ENCODE measurements at regions not wholly inside any gene's neighbourhood (a gene's known extent, or its start where the extent isn't known, plus 50 kb on each side); places are given as distances from the start of the nearest gene placed in this dataset.
A peak's percentile ranks its signal among the peaks of the same experiment; 100 is the strongest.

DNA sequence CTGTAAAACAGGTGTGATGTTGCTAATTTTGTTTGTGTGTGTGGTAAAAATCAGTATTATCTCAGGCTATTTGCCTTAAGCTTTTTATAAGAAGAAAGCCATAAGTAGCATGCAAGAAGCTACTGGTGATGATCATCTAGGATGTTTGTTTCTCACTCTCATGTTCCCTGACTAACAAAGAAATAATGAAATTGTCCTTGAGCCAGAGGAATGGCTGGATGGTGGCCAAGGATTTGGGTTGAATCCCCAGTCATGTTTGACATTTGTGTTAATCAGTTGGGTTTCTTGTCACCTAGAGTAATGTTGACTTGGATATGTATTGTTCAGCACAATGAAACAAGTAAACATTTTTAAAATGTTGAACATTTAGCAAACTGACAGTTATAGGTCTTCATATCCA lies 496.8 kb upstream of the ZEB2 start:
- Histone ChIP-seq H3K27me3 (ENCODE audit: control insufficient read depth in 5 of 5, insufficient read depth in 4 of 5, low read length in 5 of 5) (no peaks in the 10 kb centered on the region), H3K9ac (ENCODE audit: low read length in 5 of 5) (no peak overlapping the region), H3K9me3 (ENCODE audit: control insufficient read depth in 5 of 5, low read length in 5 of 5) (no peaks in the 10 kb centered on the region), H3K4me3 (ENCODE audit: low read depth in 1 of 5, low read length in 5 of 5) (no peak overlapping the region), H3K4me1 (ENCODE audit: control insufficient read depth in 5 of 5, insufficient read depth in 5 of 5, low read length in 5 of 5) (no peaks in the 10 kb centered on the region), H3K36me3 (ENCODE audit: control insufficient read depth in 5 of 5, insufficient read depth in 5 of 5, low read length in 5 of 5) (no peaks in the 10 kb centered on the region), H3K27ac (ENCODE audit: low read depth, low read length) (no peak overlapping the region)

DNA sequence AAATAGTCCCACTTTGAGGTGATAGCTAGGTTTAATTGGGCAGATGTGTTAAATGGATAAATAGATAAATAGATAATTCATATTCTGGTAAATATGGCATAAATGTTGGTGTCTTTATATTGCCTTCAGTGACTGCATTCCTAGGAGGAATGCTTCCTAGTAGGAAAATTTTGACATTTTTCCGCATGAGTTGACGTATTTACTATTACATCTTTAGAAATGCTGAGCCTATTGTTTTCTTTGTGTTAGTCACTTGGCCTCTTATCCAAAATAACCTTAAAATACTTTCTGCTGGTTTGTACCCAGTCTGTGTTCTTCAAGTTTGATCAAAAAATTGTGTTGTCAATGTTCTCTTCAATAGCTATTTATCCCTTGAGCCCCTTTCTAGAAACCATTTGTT lies 495.6 kb upstream of the ZEB2 start:
- Histone ChIP-seq H3K9me3 (ENCODE audit: control insufficient read depth in 5 of 5, low read length in 5 of 5) (no peaks in the 10 kb centered on the region), H3K9ac (ENCODE audit: low read length in 5 of 5) (no peak overlapping the region), H3K4me3 (ENCODE audit: low read depth in 1 of 5, low read length in 5 of 5) (no peak overlapping the region), H3K27ac (ENCODE audit: low read depth, low read length) (no peak overlapping the region), H3K4me1 (ENCODE audit: control insufficient read depth in 5 of 5, insufficient read depth in 5 of 5, low read length in 5 of 5) (no peaks in the 10 kb centered on the region), H3K27me3 (ENCODE audit: control insufficient read depth in 5 of 5, insufficient read depth in 4 of 5, low read length in 5 of 5) (no peaks in the 10 kb centered on the region), H3K36me3 (ENCODE audit: control insufficient read depth in 5 of 5, insufficient read depth in 5 of 5, low read length in 5 of 5) (no peaks in the 10 kb centered on the region)

DNA sequence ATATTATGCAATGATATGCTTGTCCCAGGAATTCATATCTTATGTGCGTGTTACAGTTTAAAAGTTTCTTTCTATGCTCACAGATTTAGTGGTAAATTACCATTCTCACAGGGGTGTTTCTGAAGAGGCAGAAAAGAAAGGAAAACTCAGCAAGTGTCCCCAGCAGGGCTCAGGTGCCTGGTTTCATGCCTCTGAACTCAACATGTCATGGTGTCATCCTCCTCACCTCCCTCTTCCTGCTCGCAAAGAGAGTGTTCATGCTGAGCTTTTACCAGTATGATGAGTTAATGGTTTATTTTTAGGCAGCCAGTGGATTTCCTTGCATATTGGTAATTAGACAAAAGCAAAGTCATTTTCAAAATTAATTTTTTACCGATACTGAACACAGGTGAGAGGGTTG lies 492.9 kb upstream of the ZEB2 start:
- H3K9ac ChIP-seq (ENCODE audit: low read length in 5 of 5), result no peak overlapping the region
- no peaks in the 10 kb centered on the region for H3K9me3 ChIP-seq (ENCODE audit: control insufficient read depth in 5 of 5, low read length in 5 of 5)
- H3K27ac ChIP-seq (ENCODE audit: low read depth, low read length), result no peak overlapping the region
- no peaks in the 10 kb centered on the region for H3K27me3 ChIP-seq (ENCODE audit: control insufficient read depth in 5 of 5, insufficient read depth in 4 of 5, low read length in 5 of 5)
- H3K4me1 ChIP-seq (ENCODE audit: control insufficient read depth in 5 of 5, insufficient read depth in 5 of 5, low read length in 5 of 5), result peaks cover 0 to 2% (median 2%) of the 10 kb centered on the region in 5 donors
- H3K4me3 ChIP-seq (ENCODE audit: low read depth in 1 of 5, low read length in 5 of 5), result no peak overlapping the region
- H3K36me3 ChIP-seq (ENCODE audit: control insufficient read depth in 5 of 5, insufficient read depth in 5 of 5, low read length in 5 of 5), result no peaks in the 10 kb centered on the region

DNA sequence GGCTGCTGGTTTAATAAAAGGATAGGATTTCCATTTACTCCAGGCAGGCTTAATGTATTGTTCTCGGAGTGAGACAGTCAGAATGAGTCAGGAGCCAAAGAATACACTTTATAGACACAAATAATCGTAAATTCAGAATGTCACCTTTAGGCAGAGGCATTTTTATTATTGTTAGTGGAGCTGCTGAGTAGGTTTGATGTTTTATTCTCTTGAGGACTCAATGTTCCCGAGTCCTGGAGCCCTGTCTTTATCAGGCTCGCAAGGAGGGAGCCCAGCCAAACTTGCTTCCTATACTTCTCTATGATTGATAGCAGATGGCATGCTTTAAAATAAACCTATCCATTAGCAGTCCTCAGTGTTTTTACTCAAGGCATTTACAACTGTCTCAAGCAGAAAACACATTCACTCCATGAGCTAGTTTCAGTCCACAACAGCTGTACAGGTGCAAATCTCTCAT lies 492.3 kb upstream of the ZEB2 start:
- H3K36me3 ChIP-seq (ENCODE audit: control insufficient read depth in 5 of 5, insufficient read depth in 5 of 5, low read length in 5 of 5), result no peaks in the 10 kb centered on the region
- no peak overlapping the region for H3K27ac ChIP-seq (ENCODE audit: low read depth, low read length)

GRCh38 chr2:145010635-145011034 lies 490.7 kb upstream of the ZEB2 start:
- no peak overlapping the region for H3K4me3 ChIP-seq (ENCODE audit: low read depth in 1 of 5, low read length in 5 of 5)
- H3K36me3 ChIP-seq (ENCODE audit: control insufficient read depth in 5 of 5, insufficient read depth in 5 of 5, low read length in 5 of 5), result no peaks in the 10 kb centered on the region
- no peak overlapping the region for H3K9ac ChIP-seq (ENCODE audit: low read length in 5 of 5)
- H3K27me3 ChIP-seq (ENCODE audit: control insufficient read depth in 5 of 5, insufficient read depth in 4 of 5, low read length in 5 of 5), result no peaks in the 10 kb centered on the region
- H3K27ac ChIP-seq (ENCODE audit: low read depth, low read length), result no peak overlapping the region
- peaks cover 2 to 12% (median 5%) of the 10 kb centered on the region in 5 donors for H3K4me1 ChIP-seq (ENCODE audit: control insufficient read depth in 5 of 5, insufficient read depth in 5 of 5, low read length in 5 of 5)
- no peaks in the 10 kb centered on the region for H3K9me3 ChIP-seq (ENCODE audit: control insufficient read depth in 5 of 5, low read length in 5 of 5)

More for the DNA sequence above, 492.3 kb upstream of the ZEB2 start:
- no peak overlapping the region for H3K9ac ChIP-seq (ENCODE audit: low read length in 5 of 5)
- no peak overlapping the region for H3K4me3 ChIP-seq (ENCODE audit: low read depth in 1 of 5, low read length in 5 of 5)
- H3K9me3 ChIP-seq (ENCODE audit: control insufficient read depth in 5 of 5, low read length in 5 of 5), result no peaks in the 10 kb centered on the region
- no peaks in the 10 kb centered on the region for H3K27me3 ChIP-seq (ENCODE audit: control insufficient read depth in 5 of 5, insufficient read depth in 4 of 5, low read length in 5 of 5)
- H3K4me1 ChIP-seq (ENCODE audit: control insufficient read depth in 5 of 5, insufficient read depth in 5 of 5, low read length in 5 of 5), result peaks cover 0 to 8% (median 5%) of the 10 kb centered on the region in 5 donors

DNA sequence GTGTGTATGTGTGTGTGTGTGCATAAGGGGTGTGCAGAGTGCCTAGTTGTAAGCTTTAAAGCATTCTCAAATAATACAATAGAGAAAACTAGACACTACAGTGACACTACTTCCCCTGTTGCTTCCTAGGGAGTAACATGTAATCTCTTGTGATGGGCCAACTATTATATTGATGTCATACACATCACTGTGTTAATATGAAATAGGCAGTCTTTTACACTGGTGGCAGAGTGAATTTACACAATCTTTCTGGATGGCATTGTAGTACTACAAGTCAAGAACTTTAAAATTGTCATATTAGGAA lies 488.0 kb upstream of the ZEB2 start:
- Histone ChIP-seq H3K27ac (ENCODE audit: low read depth, low read length) (peak overlapping the region; percentile 77), H3K36me3 (ENCODE audit: control insufficient read depth in 5 of 5, insufficient read depth in 5 of 5, low read length in 5 of 5) (no peaks in the 10 kb centered on the region), H3K4me3 (ENCODE audit: low read depth in 1 of 5, low read length in 5 of 5) (peak overlapping the region in 4 of 5 donors; percentile 12 to 48 (median 33)), H3K9ac (ENCODE audit: low read length in 5 of 5) (peak overlapping the region; percentile 17 to 51 (median 44)), H3K4me1 (ENCODE audit: control insufficient read depth in 5 of 5, insufficient read depth in 5 of 5, low read length in 5 of 5) (peaks cover 2 to 12% (median 5%) of the 10 kb centered on the region in 5 donors), H3K9me3 (ENCODE audit: control insufficient read depth in 5 of 5, low read length in 5 of 5) (no peaks in the 10 kb centered on the region), H3K27me3 (ENCODE audit: control insufficient read depth in 5 of 5, insufficient read depth in 4 of 5, low read length in 5 of 5) (no peaks in the 10 kb centered on the region)

GRCh38 chr2:145007093-145007959 lies 487.4 kb upstream of the ZEB2 start:
- no peaks in the 10 kb centered on the region for H3K27me3 ChIP-seq (ENCODE audit: control insufficient read depth in 5 of 5, insufficient read depth in 4 of 5, low read length in 5 of 5)
- H3K4me3 ChIP-seq (ENCODE audit: low read depth in 1 of 5, low read length in 5 of 5), result peak overlapping the region in 4 of 5 donors; percentile 12 to 48 (median 33)

GRCh38 chr2:145002624-145003023 lies 482.7 kb upstream of the ZEB2 start:
- H3K9ac ChIP-seq (ENCODE audit: low read length in 5 of 5), result no peak overlapping the region
- no peak overlapping the region for H3K4me3 ChIP-seq (ENCODE audit: low read depth in 1 of 5, low read length in 5 of 5)
- no peak overlapping the region for H3K27ac ChIP-seq (ENCODE audit: low read depth, low read length)
- H3K36me3 ChIP-seq (ENCODE audit: control insufficient read depth in 5 of 5, insufficient read depth in 5 of 5, low read length in 5 of 5), result no peaks in the 10 kb centered on the region
- no peaks in the 10 kb centered on the region for H3K27me3 ChIP-seq (ENCODE audit: control insufficient read depth in 5 of 5, insufficient read depth in 4 of 5, low read length in 5 of 5)
- peaks cover 7 to 26% (median 11%) of the 10 kb centered on the region in 5 donors for H3K4me1 ChIP-seq (ENCODE audit: control insufficient read depth in 5 of 5, insufficient read depth in 5 of 5, low read length in 5 of 5)
- no peaks in the 10 kb centered on the region for H3K9me3 ChIP-seq (ENCODE audit: control insufficient read depth in 5 of 5, low read length in 5 of 5)

More at GRCh38 chr2:145007093-145007959, 487.4 kb upstream of the ZEB2 start:
- Histone ChIP-seq H3K9ac (ENCODE audit: low read length in 5 of 5) (peak overlapping the region; percentile 17 to 63 (median 45)), H3K27ac (ENCODE audit: low read depth, low read length) (peak overlapping the region; percentile 77), H3K36me3 (ENCODE audit: control insufficient read depth in 5 of 5, insufficient read depth in 5 of 5, low read length in 5 of 5) (no peaks in the 10 kb centered on the region), H3K4me1 (ENCODE audit: control insufficient read depth in 5 of 5, insufficient read depth in 5 of 5, low read length in 5 of 5) (peaks cover 2 to 12% (median 5%) of the 10 kb centered on the region in 5 donors), H3K9me3 (ENCODE audit: control insufficient read depth in 5 of 5, low read length in 5 of 5) (no peaks in the 10 kb centered on the region)

- Histone ChIP-seq H3K36me3 (ENCODE audit: control insufficient read depth in 5 of 5, insufficient read depth in 5 of 5, low read length in 5 of 5) (no peaks in the 10 kb centered on the region), H3K27me3 (ENCODE audit: control insufficient read depth in 5 of 5, insufficient read depth in 4 of 5, low read length in 5 of 5) (no peaks in the 10 kb centered on the region), H3K9ac (ENCODE audit: low read length in 5 of 5) (peak overlapping the region in 1 of 5 donors; percentile 28), H3K4me3 (ENCODE audit: low read depth in 1 of 5, low read length in 5 of 5) (no peak overlapping the region), H3K4me1 (ENCODE audit: control insufficient read depth in 5 of 5, insufficient read depth in 5 of 5, low read length in 5 of 5) (peaks cover 6 to 31% (median 8%) of the 10 kb centered on the region in 5 donors), H3K27ac (ENCODE audit: low read depth, low read length) (peak overlapping the region; percentile 59), H3K9me3 (ENCODE audit: control insufficient read depth in 5 of 5, low read length in 5 of 5) (no peaks in the 10 kb centered on the region)
Observed at GRCh38 chr2:145000376-145000775, 480.5 kb upstream of the ZEB2 start.

DNA sequence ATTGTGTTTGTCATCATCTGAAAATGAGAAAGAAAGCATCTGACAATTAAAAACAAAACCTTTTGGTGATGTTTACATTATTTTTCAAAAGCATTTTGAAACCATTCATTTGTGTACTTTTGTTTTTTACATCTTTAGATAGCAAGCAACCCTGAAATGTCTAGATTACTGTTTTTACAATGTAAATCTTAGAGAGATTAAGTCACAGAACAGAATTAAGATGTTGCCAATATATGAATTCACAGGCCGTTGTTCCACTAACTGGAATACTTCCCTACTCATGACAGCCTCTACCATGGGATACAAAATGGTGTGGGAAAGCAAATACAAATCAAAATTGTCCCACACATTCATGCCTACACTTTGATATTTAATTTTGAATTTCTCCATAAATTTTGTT lies 480.0 kb upstream of the ZEB2 start:
- no peaks in the 10 kb centered on the region for H3K27me3 ChIP-seq (ENCODE audit: control insufficient read depth in 5 of 5, insufficient read depth in 4 of 5, low read length in 5 of 5)
- peak overlapping the region in 2 of 5 donors; percentile 28 to 34 for H3K9ac ChIP-seq (ENCODE audit: low read length in 5 of 5)
- H3K4me1 ChIP-seq (ENCODE audit: control insufficient read depth in 5 of 5, insufficient read depth in 5 of 5, low read length in 5 of 5), result peaks cover 6 to 31% (median 8%) of the 10 kb centered on the region in 5 donors
- H3K36me3 ChIP-seq (ENCODE audit: control insufficient read depth in 5 of 5, insufficient read depth in 5 of 5, low read length in 5 of 5), result no peaks in the 10 kb centered on the region
- no peak overlapping the region for H3K4me3 ChIP-seq (ENCODE audit: low read depth in 1 of 5, low read length in 5 of 5)
- peak overlapping the region; percentile 59 for H3K27ac ChIP-seq (ENCODE audit: low read depth, low read length)
- no peaks in the 10 kb centered on the region for H3K9me3 ChIP-seq (ENCODE audit: control insufficient read depth in 5 of 5, low read length in 5 of 5)
